ENCODE measurements at regions not wholly inside any gene's neighbourhood (a gene's known extent, or its start where the extent isn't known, plus 50 kb on each side); places are given as distances from the start of the nearest gene placed in this dataset.

- no peak for TF ChIP-seq CTCF (IDR thresholded peaks at IDR 0.05)
- H3K27ac Mint-ChIP-seq (ENCODE audit: unreplicated experiment) = no peak overlapping the region
Measured at GRCh38 chr6:164315376-164315775, 900.9 kb downstream of the QKI start.

GRCh38 chr6:164308339-164308738 is 893.8 kb downstream of the QKI start:
- no peaks in the 10 kb centered on the region for H3K4me1 Mint-ChIP-seq (ENCODE audit: unreplicated experiment)
- no peaks in the 10 kb centered on the region for H3K27me3 Mint-ChIP-seq (ENCODE audit: unreplicated experiment)
- no peak for TF ChIP-seq CTCF (IDR thresholded peaks at IDR 0.05)
- H3K9me3 Mint-ChIP-seq (ENCODE audit: unreplicated experiment) = peaks cover 46% of the 10 kb centered on the region
- DNase-seq (ENCODE audit: extremely low spot score, unreplicated experiment) = no peak
- H3K4me3 Mint-ChIP-seq (ENCODE audit: unreplicated experiment) = no peak overlapping the region
- no peak overlapping the region for H3K27ac Mint-ChIP-seq (ENCODE audit: unreplicated experiment)
- H3K36me3 Mint-ChIP-seq (ENCODE audit: unreplicated experiment) = no peaks in the 10 kb centered on the region

More at GRCh38 chr6:164315376-164315775, 900.9 kb downstream of the QKI start:
- H3K27me3 Mint-ChIP-seq (ENCODE audit: unreplicated experiment) = no peaks in the 10 kb centered on the region
- peaks cover 30% of the 10 kb centered on the region for H3K9me3 Mint-ChIP-seq (ENCODE audit: unreplicated experiment)
- no peaks in the 10 kb centered on the region for H3K4me1 Mint-ChIP-seq (ENCODE audit: unreplicated experiment)
- no peak for DNase-seq (ENCODE audit: extremely low spot score, unreplicated experiment)
- H3K4me3 Mint-ChIP-seq (ENCODE audit: unreplicated experiment) = no peak overlapping the region
- no peaks in the 10 kb centered on the region for H3K36me3 Mint-ChIP-seq (ENCODE audit: unreplicated experiment)

GRCh38 chr6:164303102-164303964 is 888.8 kb downstream of the QKI start:
- Mint-ChIP-seq H3K27me3 (ENCODE audit: unreplicated experiment) (no peaks in the 10 kb centered on the region), H3K4me3 (ENCODE audit: unreplicated experiment) (no peak overlapping the region), H3K27ac (ENCODE audit: unreplicated experiment) (no peak overlapping the region), H3K36me3 (ENCODE audit: unreplicated experiment) (no peaks in the 10 kb centered on the region), H3K9me3 (ENCODE audit: unreplicated experiment) (peaks cover 22% of the 10 kb centered on the region), H3K4me1 (ENCODE audit: unreplicated experiment) (no peaks in the 10 kb centered on the region)
- no peak for DNase-seq (ENCODE audit: extremely low spot score, unreplicated experiment)
- TF ChIP-seq CTCF (IDR thresholded peaks at IDR 0.05) = no peak

GRCh38 chr6:164296411-164296810 is 881.9 kb downstream of the QKI start:
- Mint-ChIP-seq H3K27me3 (ENCODE audit: unreplicated experiment) (no peaks in the 10 kb centered on the region), H3K9me3 (ENCODE audit: unreplicated experiment) (peaks cover 19% of the 10 kb centered on the region), H3K4me3 (ENCODE audit: unreplicated experiment) (no peak overlapping the region), H3K27ac (ENCODE audit: unreplicated experiment) (no peak overlapping the region), H3K4me1 (ENCODE audit: unreplicated experiment) (no peaks in the 10 kb centered on the region), H3K36me3 (ENCODE audit: unreplicated experiment) (no peaks in the 10 kb centered on the region)
- no peak for DNase-seq (ENCODE audit: extremely low spot score, unreplicated experiment)
- no peak for TF ChIP-seq CTCF (IDR thresholded peaks at IDR 0.05)

GRCh38 chr6:164294047-164294784 is 879.7 kb downstream of the QKI start:
- peaks cover 30% of the 10 kb centered on the region for H3K9me3 Mint-ChIP-seq (ENCODE audit: unreplicated experiment)

More at GRCh38 chr6:164294047-164294784, 879.7 kb downstream of the QKI start:
- Mint-ChIP-seq H3K27me3 (ENCODE audit: unreplicated experiment) (no peaks in the 10 kb centered on the region), H3K4me1 (ENCODE audit: unreplicated experiment) (no peaks in the 10 kb centered on the region), H3K36me3 (ENCODE audit: unreplicated experiment) (no peaks in the 10 kb centered on the region), H3K4me3 (ENCODE audit: unreplicated experiment) (no peak overlapping the region), H3K27ac (ENCODE audit: unreplicated experiment) (no peak overlapping the region)
- TF ChIP-seq CTCF (IDR thresholded peaks at IDR 0.05) = no peak
- no peak for DNase-seq (ENCODE audit: extremely low spot score, unreplicated experiment)
